ENCODE measurements at regions not wholly inside any gene's neighbourhood (a gene's known extent, or its start where the extent isn't known, plus 50 kb on each side); places are given as distances from the start of the nearest gene placed in this dataset.
"Not testable (repeated sequence)": the region's sequence is repeated elsewhere in the genome, so short reads cannot be mapped to it uniquely, and the experiment has no call there.

- no peak for DNase-seq (ENCODE audit: low read depth)
Observed at GRCh38 chr3:88408935-88409334, 259.2 kb downstream of the C3orf38 start.

GRCh38 chr3:88410259-88410658 lies 260.5 kb downstream of the C3orf38 start:
- no peak for DNase-seq (ENCODE audit: low read depth)

GRCh38 chr3:88412346-88412745 lies 262.6 kb downstream of the C3orf38 start:
- no peak for DNase-seq (ENCODE audit: low read depth)

- DNase-seq (ENCODE audit: low read depth), result no peak
Observed at GRCh38 chr3:88416436-88416835, 266.7 kb downstream of the C3orf38 start.

- DNase-seq (ENCODE audit: low read depth), result no peak
Observed at GRCh38 chr3:88418219-88418618, 268.5 kb downstream of the C3orf38 start.

- no peak for DNase-seq (ENCODE audit: low read depth)
Observed at GRCh38 chr3:88433568-88433967, 283.8 kb downstream of the C3orf38 start.

- no peak for DNase-seq (ENCODE audit: low read depth)
Observed at GRCh38 chr3:88434001-88434400, 284.2 kb downstream of the C3orf38 start.

- DNase-seq (ENCODE audit: low read depth), result no peak
Observed at GRCh38 chr3:88440701-88441100, 290.9 kb downstream of the C3orf38 start.

GRCh38 chr3:88443066-88443465 lies 293.3 kb downstream of the C3orf38 start:
- no peak for DNase-seq (ENCODE audit: low read depth)

GRCh38 chr3:88444251-88444650 lies 294.5 kb downstream of the C3orf38 start:
- no peak for DNase-seq (ENCODE audit: low read depth)

GRCh38 chr3:88452228-88452627 lies 302.5 kb downstream of the C3orf38 start:
- no peak for DNase-seq (ENCODE audit: low read depth)

- no peak for DNase-seq (ENCODE audit: low read depth)
Observed at GRCh38 chr3:88460369-88460768, 310.6 kb downstream of the C3orf38 start.

- DNase-seq (ENCODE audit: low read depth), result no peak
Observed at GRCh38 chr3:88462230-88462629, 312.5 kb downstream of the C3orf38 start.

GRCh38 chr3:88467191-88467590 lies 317.4 kb downstream of the C3orf38 start:
- no peak for DNase-seq (ENCODE audit: low read depth)

- DNase-seq (ENCODE audit: low read depth), result no peak
Observed at GRCh38 chr3:88469216-88469615, 319.5 kb downstream of the C3orf38 start.

GRCh38 chr3:88478460-88478859 lies 328.7 kb downstream of the C3orf38 start:
- no peak for DNase-seq (ENCODE audit: low read depth)

- no peak for DNase-seq (ENCODE audit: low read depth)
Observed at GRCh38 chr3:88480822-88481221, 331.1 kb downstream of the C3orf38 start.

GRCh38 chr3:88485001-88485400 lies 335.2 kb downstream of the C3orf38 start:
- no peak for DNase-seq (ENCODE audit: low read depth)

GRCh38 chr3:88508818-88509217 lies 359.1 kb downstream of the C3orf38 start:
- DNase-seq (ENCODE audit: low read depth), result not testable (repeated sequence)

- DNase-seq (ENCODE audit: low read depth), result no peak
Observed at GRCh38 chr3:88509582-88509981, 359.8 kb downstream of the C3orf38 start.

- DNase-seq (ENCODE audit: low read depth), result no peak
Observed at GRCh38 chr3:88528494-88528893, 378.7 kb downstream of the C3orf38 start.

- no peak for DNase-seq (ENCODE audit: low read depth)
Observed at GRCh38 chr3:88534534-88534933, 384.8 kb downstream of the C3orf38 start.

GRCh38 chr3:88535563-88535962 lies 385.8 kb downstream of the C3orf38 start:
- no peak for DNase-seq (ENCODE audit: low read depth)

GRCh38 chr3:88542916-88543315 lies 393.2 kb downstream of the C3orf38 start:
- DNase-seq (ENCODE audit: low read depth), result no peak

GRCh38 chr3:88572450-88572849 lies 422.7 kb downstream of the C3orf38 start:
- DNase-seq (ENCODE audit: low read depth), result no peak

Data from iris pigment epithelial cell (primary cell).